ENCODE measurements at regions not wholly inside any gene's neighbourhood (a gene's known extent, or its start where the extent isn't known, plus 50 kb on each side); places are given as distances from the start of the nearest gene placed in this dataset.

GRCh38 chr4:124481123-124481522, 231.4 kb downstream of the ANKRD50 start:
- TF ChIP-seq POLR2A (IDR thresholded peaks at IDR 0.05; ENCODE audit: low read depth, low read length): no peak
- TF ChIP-seq TAF1 (IDR thresholded peaks at IDR 0.05; ENCODE audit: borderline replicate concordance, low read depth, low read length): no peak

Data from GM12892 (cell line).